ENCODE measurements at regions not wholly inside any gene's neighbourhood (a gene's known extent, or its start where the extent isn't known, plus 50 kb on each side); places are given as distances from the start of the nearest gene placed in this dataset.

- no peak overlapping the region for H3K27ac Mint-ChIP-seq
Observed at GRCh38 chr17:71111934-71112333, 942.6 kb downstream of the KCNJ2 start.

More at GRCh38 chr17:71111934-71112333, 942.6 kb downstream of the KCNJ2 start:
- Histone ChIP-seq H3K27me3 (ENCODE audit: insufficient read depth) (no peaks in the 10 kb centered on the region), H3K27ac (ENCODE audit: low read depth) (no peak overlapping the region), H3K4me2 (no peak overlapping the region), H3K9me2 (ENCODE audit: insufficient read depth) (no peaks in the 10 kb centered on the region), H4K20me1 (replicated peaks; ENCODE audit: insufficient read depth) (no peaks in the 10 kb centered on the region), H3K36me3 (ENCODE audit: insufficient read depth) (no peaks in the 10 kb centered on the region), H3K4me3 (no peak overlapping the region), H3K4me1 (ENCODE audit: insufficient read depth) (peaks cover 5% of the 10 kb centered on the region; the same call in 1 of the 2 replicates), H2AFZ (no peak overlapping the region), H3F3A (replicated peaks; ENCODE audit: low read depth) (no peaks in the 10 kb centered on the region), H3K79me2 (replicated peaks; ENCODE audit: insufficient read depth) (no peaks in the 10 kb centered on the region)
- TF ChIP-seq ZNF114 (CRISPR knock-in tag; IDR thresholded peaks at IDR 0.05) (no peak), POLR2AphosphoS5 (IDR thresholded peaks at IDR 0.05; ENCODE audit: low read depth) (no peak), ZNF462 (CRISPR knock-in tag; IDR thresholded peaks at IDR 0.05) (no peak), STAT1 (IDR thresholded peaks at IDR 0.05; ENCODE audit: unreplicated experiment) (no peak)
- no peak overlapping the region for H3K4me3 Mint-ChIP-seq
- ATAC-seq (no peak), DNase-seq (ENCODE audit: low spot score) (no peak)
- H3K9me3 Mint-ChIP-seq, result no peaks in the 10 kb centered on the region
- H3K36me3 Mint-ChIP-seq (ENCODE audit: low read depth), result no peaks in the 10 kb centered on the region
- no peaks in the 10 kb centered on the region; the same call in 1 of the 3 replicates for H3K4me1 Mint-ChIP-seq
- H3K27me3 Mint-ChIP-seq (ENCODE audit: insufficient read depth, low read depth, poor library complexity), result no peaks in the 10 kb centered on the region

Measured in GM23338 (cell line).